Breast epithelium (tissue), 4 donors: ENCODE measurements at regions not wholly inside any gene's neighbourhood (a gene's known extent, or its start where the extent isn't known, plus 50 kb on each side); places are given as distances from the start of the nearest gene placed in this dataset.

ENCODE experiments used
- DNase-seq, 2 donors: peaks; one replicate each; pipeline ENCODE4 v3.0.0-alpha.2; 2019; ENCODE audit warnings: low spot score in 2 of 2
- H3K27ac ChIP-seq, 2 donors: fragments of 200-600 bp; sonication (generic) in 1 of 2; one replicate each; pipeline ENCODE4 v1.5.1; 2016 to 2019; ENCODE audit warnings: mild to moderate bottlenecking in 1 of 2
- H3K27me3 ChIP-seq, 2 donors: fragments of 200-600 bp; sonication (generic) in 1 of 2; one replicate each; pipeline versions ENCODE4 v1.5.1 to v1.6.0; 2017 to 2019; ENCODE audit warnings: control low read depth in 1 of 2, mild to moderate bottlenecking in 1 of 2
- H3K36me3 ChIP-seq: fragments of 200-600 bp; one replicate; pipeline ENCODE4 v1.5.1; 2019
- H3K4me1 ChIP-seq, 2 donors: fragments of 200-600 bp; sonication (generic); one replicate each; pipeline ENCODE4 v1.5.1; 2016 to 2019; ENCODE audit warnings: control low read depth in 1 of 2
- H3K4me3 ChIP-seq, 3 donors: fragments of 200-600 bp; sonication (generic); 1 replicate in 2 of 3; 2 replicates in 1 of 3; pipeline ENCODE4 v1.5.1; 2016 to 2019; ENCODE audit warnings: mild to moderate bottlenecking in 3 of 3, moderate library complexity in 2 of 3
- H3K9me3 ChIP-seq, 2 donors: fragments of 200-600 bp; sonication (generic) in 1 of 2; one replicate each; pipeline ENCODE4 v1.5.1; 2016 to 2019; ENCODE audit warnings: control low read depth in 1 of 2
- CTCF ChIP-seq, 3 donors: fragments of 450-650 bp; IDR thresholded peaks; one replicate each; pipeline ENCODE4 v1.5.1; 2016 to 2017; ENCODE audit warnings: antibody characterized with exemption in 3 of 3, mild to moderate bottlenecking in 3 of 3, moderate library complexity in 3 of 3
- POLR2A ChIP-seq: fragments of 450-650 bp; IDR thresholded peaks from one replicate; pipeline ENCODE4 v1.6.1; 2016; ENCODE audit warnings: antibody characterized with exemption, mild to moderate bottlenecking, moderate library complexity
- POLR2AphosphoS5 ChIP-seq, 3 donors: sonication (generic); formaldehyde crosslinking; IDR thresholded peaks; one replicate each; pipeline ENCODE4 v1.6.1; 2017; ENCODE audit warnings: antibody characterized with exemption in 3 of 3
- intact Hi-C: fragments of 100-400 bp; cut with DNase I; formaldehyde crosslinking; loops from one replicate; pipeline ENCODE4 v1.15.1; 2023; ENCODE audit warnings: low total_unique reads

GRCh38 chr9:96183751-96184150 lies 118.2 kb downstream of the HSD17B3 start:
- no peak for DNase-seq
- peaks cover 7 to 12% of the 10 kb centered on the region in 2 donors for H3K9me3 ChIP-seq
- no peak overlapping the region for H3K27ac ChIP-seq
- no peaks in the 10 kb centered on the region for H3K36me3 ChIP-seq
- peaks cover 0 to 11% of the 10 kb centered on the region in 2 donors for H3K27me3 ChIP-seq
- intact Hi-C loops: no loop called here
- TF ChIP-seq POLR2AphosphoS5 (IDR thresholded peaks at IDR 0.05): no peak
- no peak for TF ChIP-seq CTCF (IDR thresholded peaks at IDR 0.05)
- no peak for TF ChIP-seq POLR2A
- no peaks in the 10 kb centered on the region for H3K4me1 ChIP-seq
- no peak overlapping the region for H3K4me3 ChIP-seq

- H3K27ac ChIP-seq: no peak overlapping the region
- TF ChIP-seq POLR2AphosphoS5 (IDR thresholded peaks at IDR 0.05): no peak
- no peak for TF ChIP-seq CTCF (IDR thresholded peaks at IDR 0.05)
- no peaks in the 10 kb centered on the region for H3K9me3 ChIP-seq
- no peak for DNase-seq
- H3K27me3 ChIP-seq: peaks cover 0 to 10% of the 10 kb centered on the region in 2 donors
- no peaks in the 10 kb centered on the region for H3K36me3 ChIP-seq
- no peaks in the 10 kb centered on the region for H3K4me1 ChIP-seq
- no peak overlapping the region for H3K4me3 ChIP-seq
- intact Hi-C loops: no loop called here
Measured at GRCh38 chr9:96178153-96178552, 123.8 kb downstream of the HSD17B3 start.

- Histone ChIP-seq H3K4me1 (no peaks in the 10 kb centered on the region), H3K27ac (no peak overlapping the region), H3K27me3 (peaks cover 0 to 9% of the 10 kb centered on the region in 2 donors), H3K36me3 (no peaks in the 10 kb centered on the region), H3K9me3 (no peaks in the 10 kb centered on the region), H3K4me3 (no peak overlapping the region)
- intact Hi-C loops: no loop called here
- no peak for TF ChIP-seq POLR2A
- TF ChIP-seq POLR2AphosphoS5 (IDR thresholded peaks at IDR 0.05): no peak
- no peak for TF ChIP-seq CTCF (IDR thresholded peaks at IDR 0.05)
- no peak for DNase-seq
Measured at GRCh38 chr9:96177719-96178028, 124.3 kb downstream of the HSD17B3 start.

GRCh38 chr9:96177005-96177718 lies 124.8 kb downstream of the HSD17B3 start:
- TF ChIP-seq CTCF (IDR thresholded peaks at IDR 0.05) (no peak), POLR2AphosphoS5 (IDR thresholded peaks at IDR 0.05) (no peak), POLR2A (no peak)
- Histone ChIP-seq H3K27me3 (peaks cover 0 to 12% of the 10 kb centered on the region in 2 donors), H3K36me3 (no peaks in the 10 kb centered on the region), H3K27ac (no peak overlapping the region), H3K9me3 (no peaks in the 10 kb centered on the region), H3K4me3 (no peak overlapping the region), H3K4me1 (no peaks in the 10 kb centered on the region)
- intact Hi-C loops: no loop called here
- DNase-seq: no peak

GRCh38 chr9:96175796-96176195 lies 126.2 kb downstream of the HSD17B3 start:
- Histone ChIP-seq H3K27ac (no peak overlapping the region), H3K27me3 (peaks cover 0 to 12% of the 10 kb centered on the region in 2 donors), H3K36me3 (no peaks in the 10 kb centered on the region), H3K4me3 (no peak overlapping the region), H3K4me1 (no peaks in the 10 kb centered on the region), H3K9me3 (no peaks in the 10 kb centered on the region)
- no peak for TF ChIP-seq POLR2AphosphoS5 (IDR thresholded peaks at IDR 0.05)
- no peak for TF ChIP-seq CTCF (IDR thresholded peaks at IDR 0.05)
- no peak for TF ChIP-seq POLR2A
- intact Hi-C loops: no loop called here
- no peak for DNase-seq
